H9 (cell line): ENCODE measurements at regions not wholly inside any gene's neighbourhood (a gene's known extent, or its start where the extent isn't known, plus 50 kb on each side); places are given as distances from the start of the nearest gene placed in this dataset.

Experiments
- DNase-seq: peaks from one replicate; pipeline ENCODE4 v3.0.0-alpha.2; 2017
- H2AFZ ChIP-seq: one replicate; pipeline ENCODE4 v1.6.1; 2013; ENCODE audit warnings: mild to moderate bottlenecking, low read length, control low read depth, moderate library complexity
- H2AK5ac ChIP-seq: 2 replicates; pipeline ENCODE4 v1.6.1; 2013; ENCODE audit warnings: low read length, control low read depth, mixed read lengths; ENCODE audit not compliant: insufficient read length
- H2BK120ac ChIP-seq: one replicate; pipeline ENCODE4 v1.6.1; 2013; ENCODE audit warnings: low read depth, mild to moderate bottlenecking, low read length, control low read depth, inconsistent platforms; ENCODE audit not compliant: poor library complexity, severe bottlenecking
- H2BK12ac ChIP-seq: 2 replicates; pipeline ENCODE4 v1.6.1; 2013; ENCODE audit warnings: low read length, control low read depth, mixed read lengths, low read depth; ENCODE audit not compliant: insufficient read length
- H2BK15ac ChIP-seq: 2 replicates; pipeline ENCODE4 v1.6.1; 2013; ENCODE audit warnings: low read depth, low read length, control low read depth
- H2BK20ac ChIP-seq: one replicate; pipeline ENCODE4 v1.6.1; 2013; ENCODE audit warnings: low read depth, mild to moderate bottlenecking, low read length, control low read depth, inconsistent platforms; ENCODE audit not compliant: poor library complexity, severe bottlenecking
- H2BK5ac ChIP-seq: 2 replicates; pipeline ENCODE4 v1.6.1; 2013; ENCODE audit warnings: low read length, control low read depth, mixed read lengths; ENCODE audit not compliant: insufficient read length
- H3K14ac ChIP-seq: 2 replicates; pipeline ENCODE4 v1.6.1; 2013; ENCODE audit warnings: low read length, control low read depth; ENCODE audit not compliant: insufficient read depth
- H3K18ac ChIP-seq: 2 replicates; pipeline ENCODE4 v1.6.1; 2013; ENCODE audit warnings: low read depth, mild to moderate bottlenecking, mixed read lengths, low read length, control low read depth; ENCODE audit not compliant: insufficient read length
- H3K23ac ChIP-seq: 2 replicates; pipeline ENCODE4 v1.6.1; 2013; ENCODE audit warnings: low read length, control low read depth, mixed read lengths, low read depth; ENCODE audit not compliant: insufficient read length
- H3K23me2 ChIP-seq: 2 replicates; pipeline ENCODE4 v1.6.1; 2013; ENCODE audit warnings: low read depth, mild to moderate bottlenecking, mixed read lengths, low read length, control low read depth; ENCODE audit not compliant: insufficient read length, poor library complexity, severe bottlenecking
- H3K27ac ChIP-seq: 2 replicates; pipeline ENCODE4 v1.5.1; 2013; ENCODE audit warnings: low read length, control low read depth, mixed read lengths, low read depth; ENCODE audit not compliant: insufficient read length
- H3K27me3 ChIP-seq: 2 replicates; pipeline ENCODE4 v1.6.1; 2013; ENCODE audit warnings: low read length, control low read depth, inconsistent platforms; ENCODE audit not compliant: insufficient read depth
- H3K4ac ChIP-seq: 2 replicates; pipeline ENCODE4 v1.6.1; 2013; ENCODE audit warnings: low read depth, mild to moderate bottlenecking, control low read depth, inconsistent platforms, low read length, moderate library complexity
- H3K4me1 ChIP-seq: 2 replicates; pipeline ENCODE4 v1.6.1; 2013; ENCODE audit warnings: low read length, control low read depth, inconsistent platforms; ENCODE audit not compliant: insufficient read depth
- H3K4me2 ChIP-seq: 2 replicates; pipeline ENCODE4 v1.6.1; 2013; ENCODE audit warnings: low read length, control low read depth, mixed read lengths; ENCODE audit not compliant: insufficient read length, insufficient read depth
- H3K56ac ChIP-seq: 2 replicates; pipeline ENCODE4 v1.6.1; 2013; ENCODE audit warnings: low read depth, mild to moderate bottlenecking, mixed read lengths, low read length, control low read depth; ENCODE audit not compliant: insufficient read length
- H3K79me1 ChIP-seq: 2 replicates; pipeline ENCODE4 v1.6.1; 2013; ENCODE audit warnings: low read depth, mild to moderate bottlenecking, moderate library complexity, low read length, control low read depth, inconsistent platforms; ENCODE audit not compliant: insufficient read depth, poor library complexity, severe bottlenecking
- H3K79me2 ChIP-seq: 2 replicates; pipeline ENCODE4 v1.6.1; 2013; ENCODE audit warnings: low read length, control low read depth, inconsistent platforms; ENCODE audit not compliant: insufficient read depth
- H3K9ac ChIP-seq: 2 replicates; pipeline ENCODE4 v1.6.1; 2013; ENCODE audit warnings: low read length, control low read depth, mixed read lengths; ENCODE audit not compliant: insufficient read length; ENCODE audit errors: extremely low read depth
- H3K9me3 ChIP-seq: one replicate; pipeline ENCODE4 v1.6.1; 2013; ENCODE audit warnings: low read depth, low read length, inconsistent platforms; ENCODE audit not compliant: control insufficient read depth
- H3T11ph ChIP-seq: one replicate; pipeline ENCODE4 v1.6.1; 2013; ENCODE audit warnings: mild to moderate bottlenecking, low read length, control low read depth, inconsistent platforms
- H4K20me1 ChIP-seq: one replicate; pipeline ENCODE4 v1.6.1; 2013; ENCODE audit not compliant: control insufficient read depth, insufficient read length, insufficient read depth
- H4K5ac ChIP-seq: 2 replicates; pipeline ENCODE4 v1.6.1; 2013; ENCODE audit warnings: low read depth, mild to moderate bottlenecking, mixed read lengths, low read length, control low read depth; ENCODE audit not compliant: insufficient read length
- H4K8ac ChIP-seq: replicated peaks from 2 replicates; pipeline ENCODE4 v1.6.1; 2013; ENCODE audit warnings: low read length, control low read depth, mixed read lengths, low read depth; ENCODE audit not compliant: insufficient read length
- H4K91ac ChIP-seq: 2 replicates; pipeline ENCODE4 v1.6.1; 2013; ENCODE audit warnings: low read depth, mild to moderate bottlenecking, moderate library complexity, mixed read lengths, low read length, control low read depth; ENCODE audit not compliant: insufficient read length
- H3K27ac Mint-ChIP-seq, 3 experiments: 2 replicates in 2 of 3; 3 replicates in 1 of 3; pipeline ENCODE4 v1.8.0; 2020 to 2021; ENCODE audit warnings: mixed read lengths in 3 of 3, mild to moderate bottlenecking in 1 of 3, moderate library complexity in 1 of 3
- H3K27me3 Mint-ChIP-seq: 2 replicates; pipeline ENCODE4 v1.8.0; 2021; ENCODE audit warnings: low read depth, mild to moderate bottlenecking, moderate library complexity, mixed read lengths
- H3K36me3 Mint-ChIP-seq, 3 experiments: 2 replicates in 2 of 3; 3 replicates in 1 of 3; pipeline ENCODE4 v1.8.0; 2020 to 2021; ENCODE audit warnings: low read depth in 3 of 3, mixed read lengths in 3 of 3; ENCODE audit not compliant: insufficient read depth in 1 of 3
- H3K4me1 Mint-ChIP-seq, 2 experiments: 2 replicates each; pipeline ENCODE4 v1.8.0; 2020; ENCODE audit warnings: mixed read lengths in 2 of 2
- H3K4me3 Mint-ChIP-seq, 2 experiments: 2 replicates in 1 of 2; 3 replicates in 1 of 2; pipeline ENCODE4 v1.8.0; 2020 to 2021; ENCODE audit warnings: mild to moderate bottlenecking in 2 of 2, mixed read lengths in 2 of 2, moderate library complexity in 1 of 2
- H3K9me3 Mint-ChIP-seq, 2 experiments: 2 replicates in 1 of 2; 3 replicates in 1 of 2; pipeline ENCODE4 v1.8.0; 2020; ENCODE audit warnings: mild to moderate bottlenecking in 2 of 2, mixed read lengths in 2 of 2, moderate library complexity in 1 of 2
- WGBS: extraction: QIAGEN DNeasy Blood & Tissue Kit; methylation state at CpG from one replicate; pipeline ENCODE4 v1.1.7; 2013; ENCODE audit warnings: missing lambda C conversion rate, low lambda C conversion rate, mixed read lengths; ENCODE audit not compliant: insufficient read length; ENCODE audit errors: extremely low coverage; 5-methylcytosine and 5-hydroxymethylcytosine counted together
- TF ChIP-seq, protein P1 (sequence below): fragments of 200-600 bp; sonication (generic); conservative IDR thresholded peaks from 3 replicates; pipeline ENCODE4 v1.8.0; 2021; ENCODE audit warnings: antibody characterized with exemption, mild to moderate bottlenecking

DNA sequence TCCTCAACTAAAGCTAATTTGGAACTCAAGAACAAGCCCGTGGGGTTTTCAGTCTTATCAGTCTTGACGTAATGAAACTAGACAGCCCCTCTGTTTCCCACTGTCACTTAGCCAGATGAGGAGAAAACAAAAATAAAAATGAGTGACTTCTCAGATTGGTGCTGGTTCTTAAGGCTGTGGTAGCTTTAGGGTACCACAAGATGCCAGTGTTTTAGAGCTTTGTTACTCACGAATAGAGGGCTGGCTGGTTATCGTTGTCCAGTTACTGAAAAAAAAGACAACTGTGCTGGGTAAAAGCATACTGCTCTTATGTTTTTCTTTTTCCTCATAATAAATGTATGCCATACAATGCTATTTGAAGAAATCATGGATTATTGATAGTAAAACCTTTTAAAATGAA lies 796.7 kb downstream of the RAPGEF2 start:
- no peak overlapping the region for H3K4me3 Mint-ChIP-seq
- H2BK15ac ChIP-seq = no peak overlapping the region
- no peak overlapping the region for H4K5ac ChIP-seq
- no peak overlapping the region for H3K9ac ChIP-seq
- peaks cover 0 to 3% of the 10 kb centered on the region in 2 experiments; a peak in 2 of 4 replicates for H3K4me1 Mint-ChIP-seq
- H2BK12ac ChIP-seq = no peak overlapping the region
- H3T11ph ChIP-seq = no peak overlapping the region
- H3K14ac ChIP-seq = no peak overlapping the region
- H3K27ac ChIP-seq = no peak overlapping the region
- peak overlapping the region; percentile 14 for H2AFZ ChIP-seq
- H3K4me1 ChIP-seq = no peaks in the 10 kb centered on the region
- H3K4me2 ChIP-seq = no peak overlapping the region
- no peak overlapping the region for H2BK120ac ChIP-seq
- H3K9me3 ChIP-seq = no peaks in the 10 kb centered on the region
- TF ChIP-seq, protein P1, sequence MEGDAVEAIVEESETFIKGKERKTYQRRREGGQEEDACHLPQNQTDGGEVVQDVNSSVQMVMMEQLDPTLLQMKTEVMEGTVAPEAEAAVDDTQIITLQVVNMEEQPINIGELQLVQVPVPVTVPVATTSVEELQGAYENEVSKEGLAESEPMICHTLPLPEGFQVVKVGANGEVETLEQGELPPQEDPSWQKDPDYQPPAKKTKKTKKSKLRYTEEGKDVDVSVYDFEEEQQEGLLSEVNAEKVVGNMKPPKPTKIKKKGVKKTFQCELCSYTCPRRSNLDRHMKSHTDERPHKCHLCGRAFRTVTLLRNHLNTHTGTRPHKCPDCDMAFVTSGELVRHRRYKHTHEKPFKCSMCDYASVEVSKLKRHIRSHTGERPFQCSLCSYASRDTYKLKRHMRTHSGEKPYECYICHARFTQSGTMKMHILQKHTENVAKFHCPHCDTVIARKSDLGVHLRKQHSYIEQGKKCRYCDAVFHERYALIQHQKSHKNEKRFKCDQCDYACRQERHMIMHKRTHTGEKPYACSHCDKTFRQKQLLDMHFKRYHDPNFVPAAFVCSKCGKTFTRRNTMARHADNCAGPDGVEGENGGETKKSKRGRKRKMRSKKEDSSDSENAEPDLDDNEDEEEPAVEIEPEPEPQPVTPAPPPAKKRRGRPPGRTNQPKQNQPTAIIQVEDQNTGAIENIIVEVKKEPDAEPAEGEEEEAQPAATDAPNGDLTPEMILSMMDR = peak; percentile 38; the same call in 1 of the 3 replicates
- no peak overlapping the region for H3K27ac Mint-ChIP-seq
- no peaks in the 10 kb centered on the region for H3K27me3 Mint-ChIP-seq
- H3K27me3 ChIP-seq = no peaks in the 10 kb centered on the region
- no peaks in the 10 kb centered on the region for H3K36me3 Mint-ChIP-seq
- no peaks in the 10 kb centered on the region for H3K79me2 ChIP-seq
- H3K79me1 ChIP-seq = no peaks in the 10 kb centered on the region
- no peak overlapping the region for H2AK5ac ChIP-seq
- no peak overlapping the region for H3K56ac ChIP-seq
- no peak overlapping the region for H2BK5ac ChIP-seq
- no peaks in the 10 kb centered on the region for H3K9me3 Mint-ChIP-seq
- H2BK20ac ChIP-seq = no peak overlapping the region
- H3K4ac ChIP-seq = no peak overlapping the region
- H3K23ac ChIP-seq = no peak overlapping the region
- H3K23me2 ChIP-seq = no peaks in the 10 kb centered on the region
- H4K20me1 ChIP-seq = no peaks in the 10 kb centered on the region
- DNase-seq = no peak
- no peak overlapping the region for H4K8ac ChIP-seq
- no CpG with 5 or more reads among the region's 4 CpGs for WGBS
- H3K18ac ChIP-seq = no peak overlapping the region
- no peak overlapping the region for H4K91ac ChIP-seq
